ENCODE measurements at regions not wholly inside any gene's neighbourhood (a gene's known extent, or its start where the extent isn't known, plus 50 kb on each side); places are given as distances from the start of the nearest gene placed in this dataset.

DNA sequence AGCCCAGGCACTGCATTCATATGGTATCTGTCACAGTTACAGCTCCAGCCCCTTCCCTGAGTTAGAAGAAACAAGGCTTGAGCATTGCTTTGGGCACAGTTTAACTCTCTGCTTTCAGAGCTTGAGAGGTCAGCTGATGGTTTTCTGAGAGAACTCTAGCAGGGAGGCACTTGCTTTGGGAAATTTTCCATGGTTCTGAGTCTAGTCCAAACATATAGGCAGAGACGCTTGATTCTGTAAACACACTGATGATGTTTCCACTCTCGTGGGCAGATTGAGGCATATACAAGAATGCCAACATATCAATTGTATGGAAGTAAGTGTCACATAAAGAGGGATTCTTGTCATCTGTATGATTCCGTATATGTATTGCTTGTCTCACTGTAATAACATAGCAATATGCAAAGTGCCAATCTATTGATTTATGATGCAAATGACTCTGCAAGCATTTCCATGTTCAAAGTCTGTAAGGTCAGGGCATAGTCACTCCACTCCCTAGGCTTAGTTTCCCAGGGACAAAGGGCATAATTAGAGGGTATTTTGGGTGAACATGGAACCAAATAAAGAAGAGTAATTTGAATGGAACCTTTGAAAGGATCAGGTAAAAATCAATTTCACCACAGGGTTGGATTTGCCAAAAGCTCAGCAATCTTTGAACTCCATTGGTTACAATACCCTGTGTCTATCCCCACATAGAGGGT lies 239.0 kb downstream of the INHBA start:
- H3K27me3 ChIP-seq: no peaks in the 10 kb centered on the region
- DNase-seq: no peak
- H3K9me3 ChIP-seq: no peaks in the 10 kb centered on the region
- no peak overlapping the region for H3K4me3 ChIP-seq
- H3K36me3 ChIP-seq: no peaks in the 10 kb centered on the region

- no peak overlapping the region for H3K4me3 ChIP-seq
- H3K36me3 ChIP-seq: no peaks in the 10 kb centered on the region
- no peak for DNase-seq
- no peaks in the 10 kb centered on the region for H3K9me3 ChIP-seq
- H3K27me3 ChIP-seq: no peaks in the 10 kb centered on the region
Measured at GRCh38 chr7:41459623-41460261, 243.1 kb downstream of the INHBA start.

GRCh38 chr7:41459183-41459582 lies 243.7 kb downstream of the INHBA start:
- Histone ChIP-seq H3K4me3 (no peak overlapping the region), H3K27me3 (no peaks in the 10 kb centered on the region), H3K36me3 (no peaks in the 10 kb centered on the region), H3K9me3 (no peaks in the 10 kb centered on the region)
- no peak for DNase-seq

GRCh38 chr7:41457832-41458437 lies 245.0 kb downstream of the INHBA start:
- DNase-seq: no peak
- H3K36me3 ChIP-seq: no peaks in the 10 kb centered on the region

GRCh38 chr7:41451826-41452225 lies 251.1 kb downstream of the INHBA start:
- no peak for DNase-seq
- no peaks in the 10 kb centered on the region for H3K9me3 ChIP-seq
- H3K4me3 ChIP-seq: no peak overlapping the region
- no peaks in the 10 kb centered on the region for H3K36me3 ChIP-seq
- H3K27me3 ChIP-seq: no peaks in the 10 kb centered on the region

More at GRCh38 chr7:41457832-41458437, 245.0 kb downstream of the INHBA start:
- Histone ChIP-seq H3K4me3 (no peak overlapping the region), H3K9me3 (no peaks in the 10 kb centered on the region), H3K27me3 (no peaks in the 10 kb centered on the region)

DNA sequence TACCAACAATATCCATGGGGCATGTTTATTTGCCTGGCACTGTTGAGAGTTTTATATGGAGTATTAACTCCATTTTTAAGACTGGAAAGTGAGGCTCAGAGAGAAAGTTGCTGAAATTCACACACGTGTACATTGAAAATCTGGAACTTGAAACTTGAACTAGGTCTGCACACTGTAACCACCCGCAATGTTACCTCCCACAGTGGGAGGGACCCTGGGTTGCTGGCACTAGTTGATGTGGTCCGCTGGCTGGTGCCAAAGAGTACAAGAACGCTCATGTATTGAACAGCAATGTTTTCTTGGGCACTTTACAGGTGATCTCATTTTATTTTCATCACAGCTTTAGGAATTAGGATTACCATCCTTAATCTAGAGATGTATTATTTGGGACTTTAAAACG lies 253.2 kb downstream of the INHBA start:
- no peak for DNase-seq
- H3K27me3 ChIP-seq: no peaks in the 10 kb centered on the region
- H3K9me3 ChIP-seq: no peaks in the 10 kb centered on the region
- no peaks in the 10 kb centered on the region for H3K36me3 ChIP-seq
- no peak overlapping the region for H3K4me3 ChIP-seq

- Histone ChIP-seq H3K9me3 (no peaks in the 10 kb centered on the region), H3K27me3 (no peaks in the 10 kb centered on the region), H3K36me3 (no peaks in the 10 kb centered on the region), H3K4me3 (no peak overlapping the region)
- no peak for DNase-seq
Measured at GRCh38 chr7:41449286-41449685, 253.6 kb downstream of the INHBA start.

GRCh38 chr7:41448104-41448503 lies 254.8 kb downstream of the INHBA start:
- Histone ChIP-seq H3K4me3 (no peak overlapping the region), H3K9me3 (no peaks in the 10 kb centered on the region), H3K27me3 (no peaks in the 10 kb centered on the region), H3K36me3 (no peaks in the 10 kb centered on the region)
- no peak for DNase-seq

DNA sequence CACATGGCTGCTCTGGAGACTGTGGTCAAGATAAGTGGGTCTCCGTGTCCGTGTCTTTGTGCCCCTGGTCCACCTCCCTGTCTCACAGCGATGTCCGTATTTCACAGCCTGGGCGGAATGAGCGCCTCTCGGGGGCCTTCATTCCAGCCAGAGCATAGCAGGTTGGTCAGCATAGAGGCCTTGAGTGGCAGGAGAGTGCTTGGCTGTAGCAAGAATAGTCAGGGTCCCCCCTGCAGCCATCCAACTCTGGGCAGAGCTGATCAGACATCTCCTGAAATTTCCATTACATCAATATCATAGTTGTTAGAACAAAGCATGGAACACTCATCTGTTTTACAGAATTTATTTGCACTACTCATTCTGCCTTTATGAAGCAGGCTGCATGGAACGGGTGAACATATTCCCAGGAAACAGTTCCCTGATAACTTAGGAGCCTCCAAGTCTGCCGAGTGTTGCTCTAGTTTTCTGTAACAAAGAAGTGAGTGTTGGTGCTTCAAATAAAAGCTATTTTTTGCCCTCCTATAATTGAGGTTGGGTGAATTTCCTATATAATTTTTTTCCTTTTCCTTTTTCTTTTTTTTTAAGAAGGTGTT lies 255.3 kb downstream of the INHBA start:
- no peaks in the 10 kb centered on the region for H3K36me3 ChIP-seq
- DNase-seq: no peak

GRCh38 chr7:41446606-41447449 lies 256.1 kb downstream of the INHBA start:
- Histone ChIP-seq H3K27me3 (no peaks in the 10 kb centered on the region), H3K36me3 (no peaks in the 10 kb centered on the region), H3K9me3 (no peaks in the 10 kb centered on the region), H3K4me3 (no peak overlapping the region)
- DNase-seq: no peak

More for the DNA sequence above, 255.3 kb downstream of the INHBA start:
- Histone ChIP-seq H3K9me3 (no peaks in the 10 kb centered on the region), H3K4me3 (no peak overlapping the region), H3K27me3 (no peaks in the 10 kb centered on the region)

DNA sequence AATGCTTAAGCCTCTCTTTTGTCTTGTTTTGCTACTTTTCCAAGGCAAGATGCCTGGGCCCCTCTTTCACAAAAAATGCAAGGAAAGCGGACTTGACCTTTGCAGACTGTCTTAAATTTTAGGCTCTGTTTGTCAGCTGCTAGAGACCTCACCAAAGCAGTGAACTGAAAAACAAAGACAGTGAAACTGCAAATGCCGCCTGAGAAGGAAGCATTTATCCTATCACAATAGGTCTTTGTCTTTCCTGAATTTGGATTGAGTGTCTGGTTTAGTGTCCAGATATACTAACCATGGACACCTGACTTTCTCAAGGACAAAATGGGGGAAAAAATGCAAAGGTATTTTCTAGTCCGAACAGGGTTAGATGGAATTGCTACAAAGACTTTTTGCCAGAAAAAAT lies 256.9 kb downstream of the INHBA start:
- H3K4me3 ChIP-seq: no peak overlapping the region
- no peaks in the 10 kb centered on the region for H3K9me3 ChIP-seq
- H3K36me3 ChIP-seq: no peaks in the 10 kb centered on the region
- DNase-seq: no peak
- H3K27me3 ChIP-seq: no peaks in the 10 kb centered on the region

DNA sequence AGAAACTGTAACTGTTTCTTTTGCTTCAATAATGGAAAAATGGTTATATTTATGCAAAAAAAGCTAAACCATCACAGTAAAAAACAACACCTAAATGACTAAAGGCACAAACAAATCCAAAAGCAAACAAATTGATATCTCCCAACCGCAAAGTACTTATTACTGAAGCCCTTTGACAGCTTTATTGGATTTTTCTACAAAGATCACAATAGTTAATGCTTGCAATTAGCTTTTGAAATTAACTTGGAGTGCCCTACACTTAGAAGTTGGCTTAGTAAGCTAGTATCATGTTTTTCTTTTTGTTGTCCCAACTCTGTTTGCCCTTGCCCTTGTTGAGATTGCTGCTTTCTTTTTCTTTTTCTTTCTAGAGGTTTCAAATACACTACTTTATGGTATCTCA lies 257.5 kb downstream of the INHBA start:
- H3K9me3 ChIP-seq: no peaks in the 10 kb centered on the region
- no peak for DNase-seq
- no peaks in the 10 kb centered on the region for H3K27me3 ChIP-seq
- H3K4me3 ChIP-seq: no peak overlapping the region
- no peaks in the 10 kb centered on the region for H3K36me3 ChIP-seq

DNA sequence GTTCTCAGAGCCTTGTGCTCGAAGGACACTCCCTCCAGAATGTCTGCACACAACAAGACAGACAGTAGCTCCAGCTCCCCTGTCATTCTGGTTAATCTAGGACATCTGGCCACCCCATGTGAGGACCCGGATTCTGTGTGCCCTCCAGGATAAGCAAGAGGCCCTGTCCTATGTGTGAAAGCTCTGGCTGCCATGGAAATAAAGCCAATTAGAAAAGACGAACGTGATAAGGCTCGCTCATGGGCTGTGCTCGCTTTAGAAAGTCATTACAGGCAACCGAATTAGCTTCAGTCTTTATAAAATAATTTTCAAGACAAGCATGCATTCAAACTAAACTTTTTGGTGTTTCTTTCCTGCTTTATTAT lies 263.4 kb downstream of the INHBA start:
- no peaks in the 10 kb centered on the region for H3K27me3 ChIP-seq
- H3K9me3 ChIP-seq: no peaks in the 10 kb centered on the region
- DNase-seq: no peak
- no peak overlapping the region for H3K4me3 ChIP-seq
- no peaks in the 10 kb centered on the region for H3K36me3 ChIP-seq

DNA sequence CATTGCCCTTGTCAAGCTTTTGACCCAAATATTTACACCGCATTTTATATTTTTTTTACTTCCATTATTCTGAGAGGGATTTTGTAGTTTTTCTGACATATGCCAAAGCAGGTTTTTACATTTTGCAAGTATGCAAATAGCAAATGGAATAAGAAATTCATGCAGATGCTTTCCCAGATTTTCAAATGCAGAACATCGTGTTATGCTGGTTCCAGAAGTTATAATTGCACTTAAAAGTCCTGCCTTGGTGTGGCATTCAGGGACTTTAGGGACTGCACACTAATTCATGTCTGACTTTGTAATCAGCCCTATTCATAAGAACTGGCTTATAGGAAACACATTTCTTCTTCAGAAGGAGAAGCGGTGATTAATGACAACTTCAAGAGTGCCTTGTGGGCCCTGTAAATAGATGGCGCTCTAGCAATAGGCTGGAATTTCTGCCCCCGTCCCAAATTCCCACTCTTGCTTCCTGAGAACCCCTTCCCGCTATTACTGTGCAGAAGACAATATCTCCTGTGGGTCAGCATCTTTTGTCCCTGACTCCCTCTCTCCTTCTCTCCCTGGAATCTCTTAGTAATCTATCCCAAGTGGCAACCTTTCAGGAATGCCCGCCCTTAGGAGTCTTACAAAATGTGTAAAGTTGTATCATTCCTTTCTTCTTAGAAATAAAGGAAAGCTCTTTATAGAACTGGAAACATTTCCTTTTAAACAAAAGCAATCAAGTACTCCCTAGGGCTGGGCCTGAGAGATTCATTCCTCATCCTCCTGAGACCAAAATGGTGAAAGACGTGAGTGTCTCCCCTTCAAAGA lies 264.0 kb downstream of the INHBA start:
- no peaks in the 10 kb centered on the region for H3K9me3 ChIP-seq
- H3K4me3 ChIP-seq: no peak overlapping the region
- H3K36me3 ChIP-seq: no peaks in the 10 kb centered on the region
- H3K27me3 ChIP-seq: no peaks in the 10 kb centered on the region
- DNase-seq: no peak

- Histone ChIP-seq H3K4me3 (no peak overlapping the region), H3K36me3 (no peaks in the 10 kb centered on the region), H3K9me3 (no peaks in the 10 kb centered on the region), H3K27me3 (no peaks in the 10 kb centered on the region)
- peak; percentile 53 for DNase-seq
Measured at GRCh38 chr7:41437257-41438196, 265.4 kb downstream of the INHBA start.
